GM12874 (cell line): ENCODE measurements at regions not wholly inside any gene's neighbourhood (a gene's known extent, or its start where the extent isn't known, plus 50 kb on each side); places are given as distances from the start of the nearest gene placed in this dataset.

Source experiments
- TF ChIP-seq, protein P1 (sequence below): IDR thresholded peaks from 2 replicates; pipeline ENCODE4 v1.5.1; 2011; ENCODE audit warnings: low read depth, mild to moderate bottlenecking, control low read depth, low read length, moderate library complexity; ENCODE audit not compliant: insufficient read depth

DNA sequence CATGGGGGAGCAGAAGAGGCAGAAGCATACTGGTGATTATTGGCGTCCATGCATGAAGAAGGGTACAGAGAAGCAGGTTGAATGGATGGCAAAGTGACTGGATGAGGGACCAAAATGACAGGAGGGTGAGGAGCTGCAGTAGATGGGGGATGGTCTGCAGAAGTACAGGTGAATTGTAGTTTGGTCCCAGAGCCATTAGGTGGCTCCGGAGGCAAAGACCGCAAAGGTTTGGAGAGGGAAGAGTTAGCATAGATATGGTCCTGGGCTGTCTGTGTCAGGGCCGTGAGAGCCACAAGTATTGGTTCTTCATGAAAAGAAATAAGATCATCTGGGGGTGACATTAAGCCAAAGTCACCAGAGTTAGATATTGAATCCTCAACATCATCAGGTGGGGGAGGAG lies 59.0 kb upstream of the ZNF726 start:
- TF ChIP-seq, protein P1, sequence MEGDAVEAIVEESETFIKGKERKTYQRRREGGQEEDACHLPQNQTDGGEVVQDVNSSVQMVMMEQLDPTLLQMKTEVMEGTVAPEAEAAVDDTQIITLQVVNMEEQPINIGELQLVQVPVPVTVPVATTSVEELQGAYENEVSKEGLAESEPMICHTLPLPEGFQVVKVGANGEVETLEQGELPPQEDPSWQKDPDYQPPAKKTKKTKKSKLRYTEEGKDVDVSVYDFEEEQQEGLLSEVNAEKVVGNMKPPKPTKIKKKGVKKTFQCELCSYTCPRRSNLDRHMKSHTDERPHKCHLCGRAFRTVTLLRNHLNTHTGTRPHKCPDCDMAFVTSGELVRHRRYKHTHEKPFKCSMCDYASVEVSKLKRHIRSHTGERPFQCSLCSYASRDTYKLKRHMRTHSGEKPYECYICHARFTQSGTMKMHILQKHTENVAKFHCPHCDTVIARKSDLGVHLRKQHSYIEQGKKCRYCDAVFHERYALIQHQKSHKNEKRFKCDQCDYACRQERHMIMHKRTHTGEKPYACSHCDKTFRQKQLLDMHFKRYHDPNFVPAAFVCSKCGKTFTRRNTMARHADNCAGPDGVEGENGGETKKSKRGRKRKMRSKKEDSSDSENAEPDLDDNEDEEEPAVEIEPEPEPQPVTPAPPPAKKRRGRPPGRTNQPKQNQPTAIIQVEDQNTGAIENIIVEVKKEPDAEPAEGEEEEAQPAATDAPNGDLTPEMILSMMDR: no peak

GRCh38 chr19:23851966-23852365 lies 62.7 kb upstream of the ZNF726 start:
- TF ChIP-seq, protein P1: no peak

DNA sequence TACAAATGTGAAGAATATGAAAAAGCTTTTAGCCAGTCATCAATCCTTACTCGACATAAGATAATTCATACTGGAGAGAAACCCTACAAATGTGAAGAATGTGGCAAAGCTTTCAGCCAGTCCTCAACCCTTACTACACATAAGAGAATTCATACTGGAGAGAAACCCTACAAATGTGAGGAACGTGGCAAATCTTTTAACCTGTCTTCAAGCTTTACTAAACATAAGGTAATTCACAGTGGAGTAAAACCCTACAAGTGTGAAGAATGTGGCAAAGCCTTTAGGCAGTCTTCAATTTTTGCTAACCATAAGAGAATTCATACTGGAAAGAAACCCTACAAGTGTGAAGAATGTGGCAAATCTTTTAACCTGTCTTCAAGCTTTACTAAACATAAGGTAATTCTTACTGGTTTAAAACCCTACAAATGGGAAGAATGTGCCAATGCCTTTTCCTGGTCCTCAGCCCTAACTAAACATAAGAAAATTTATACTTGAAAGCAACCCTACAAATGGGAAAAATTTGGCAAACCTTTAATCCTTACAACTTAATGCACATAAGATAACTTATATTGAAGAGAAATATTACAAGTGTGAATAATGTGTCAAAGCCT lies 74.1 kb upstream of the ZNF681 start:
- TF ChIP-seq, protein P1: no peak

DNA sequence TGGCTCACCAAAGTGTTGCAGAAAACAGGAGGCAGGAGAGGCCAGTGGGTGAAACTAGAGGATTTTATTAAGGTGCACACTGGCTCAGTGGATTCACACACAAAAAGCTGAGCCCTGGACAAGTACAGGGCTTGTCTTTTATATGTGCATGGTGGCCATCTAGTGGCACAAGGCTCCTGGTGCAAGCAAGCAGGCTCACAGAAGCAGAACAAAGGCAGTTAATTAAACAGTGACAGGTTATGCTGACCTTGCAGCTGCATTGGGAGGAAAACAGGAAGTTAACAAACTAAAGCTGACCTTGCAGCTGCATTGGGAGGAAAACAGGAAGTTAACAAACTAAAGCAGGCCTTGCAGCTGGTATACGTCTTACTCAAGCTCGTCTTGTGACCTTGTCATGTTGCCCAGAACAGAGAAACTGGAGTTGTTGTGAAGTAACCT lies 65.3 kb upstream of the ZNF681 start:
- TF ChIP-seq, protein P1: peak; percentile 20; the same call in 1 of the 2 replicates

GRCh38 chr19:23822735-23823134 lies 64.0 kb upstream of the ZNF681 start:
- TF ChIP-seq, protein P1: no peak

DNA sequence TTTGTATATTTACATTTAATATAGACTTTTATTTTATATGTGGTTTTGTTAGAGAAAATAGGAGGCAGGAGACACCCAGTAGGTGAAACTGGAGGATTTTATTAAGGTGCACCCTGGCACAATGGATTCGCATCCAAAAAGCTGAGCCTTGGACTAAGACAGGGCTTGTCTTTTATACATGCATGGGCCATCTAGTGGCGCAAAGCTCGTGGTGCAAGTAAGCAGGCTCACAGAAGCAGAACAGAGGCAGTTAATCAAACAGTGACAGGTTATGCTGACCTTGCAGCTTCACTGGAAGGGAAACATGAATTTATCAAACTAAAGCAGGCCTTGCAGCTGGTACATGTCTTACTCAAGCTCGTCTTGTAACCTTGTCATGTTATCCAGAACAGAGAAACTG lies 58.8 kb upstream of the ZNF681 start:
- TF ChIP-seq, protein P1: peak; percentile 38; the same call in 1 of the 2 replicates

GRCh38 chr19:23810496-23810895 lies 51.8 kb upstream of the ZNF681 start:
- TF ChIP-seq, protein P1: no peak
